GM10266 (cell line): ENCODE measurements at regions not wholly inside any gene's neighbourhood (a gene's known extent, or its start where the extent isn't known, plus 50 kb on each side); places are given as distances from the start of the nearest gene placed in this dataset.

ENCODE experiments used
- DNase-seq: peaks from one replicate; pipeline ENCODE4 v3.0.0; 2012; ENCODE audit errors: extremely low spot score
- TF ChIP-seq, protein P1 (sequence below): IDR thresholded peaks from 2 replicates; pipeline ENCODE4 v1.5.1; 2012; ENCODE audit warnings: mild to moderate bottlenecking, low read depth; ENCODE audit not compliant: control insufficient read depth, insufficient read depth; ENCODE audit errors: missing control alignments

DNA sequence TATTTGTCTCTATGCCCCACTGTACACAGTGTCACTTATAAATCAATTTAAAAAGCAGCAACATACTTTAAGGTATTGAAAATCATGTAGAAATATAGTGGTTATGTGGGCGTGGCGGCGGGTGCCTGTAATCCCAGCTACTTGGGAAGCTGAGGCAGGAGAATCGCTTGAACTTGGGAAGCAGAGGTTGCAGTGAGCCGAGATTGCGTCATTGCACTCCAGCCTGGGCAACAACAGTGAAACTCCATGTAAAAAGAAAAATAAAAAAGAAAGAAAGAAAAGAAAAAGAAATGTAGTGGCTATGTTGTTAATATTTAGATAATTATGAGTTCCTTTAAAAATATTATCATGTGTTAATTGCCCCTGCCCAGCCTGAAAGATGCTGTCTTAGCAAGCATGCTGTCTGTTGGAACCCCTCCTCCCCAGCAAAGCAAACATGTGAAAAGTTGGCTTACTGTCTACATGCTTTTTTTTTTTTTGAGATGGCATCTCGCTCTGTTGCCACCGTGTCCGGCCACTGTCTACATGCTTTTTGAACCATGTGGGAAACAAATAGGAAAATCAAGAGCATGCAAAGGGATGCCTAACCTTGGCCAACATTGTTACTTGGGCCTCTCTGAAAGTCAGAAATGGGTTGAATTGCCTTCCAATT is 151.4 kb upstream of the TSHZ2 start:
- no peak for DNase-seq
- TF ChIP-seq, protein P1, sequence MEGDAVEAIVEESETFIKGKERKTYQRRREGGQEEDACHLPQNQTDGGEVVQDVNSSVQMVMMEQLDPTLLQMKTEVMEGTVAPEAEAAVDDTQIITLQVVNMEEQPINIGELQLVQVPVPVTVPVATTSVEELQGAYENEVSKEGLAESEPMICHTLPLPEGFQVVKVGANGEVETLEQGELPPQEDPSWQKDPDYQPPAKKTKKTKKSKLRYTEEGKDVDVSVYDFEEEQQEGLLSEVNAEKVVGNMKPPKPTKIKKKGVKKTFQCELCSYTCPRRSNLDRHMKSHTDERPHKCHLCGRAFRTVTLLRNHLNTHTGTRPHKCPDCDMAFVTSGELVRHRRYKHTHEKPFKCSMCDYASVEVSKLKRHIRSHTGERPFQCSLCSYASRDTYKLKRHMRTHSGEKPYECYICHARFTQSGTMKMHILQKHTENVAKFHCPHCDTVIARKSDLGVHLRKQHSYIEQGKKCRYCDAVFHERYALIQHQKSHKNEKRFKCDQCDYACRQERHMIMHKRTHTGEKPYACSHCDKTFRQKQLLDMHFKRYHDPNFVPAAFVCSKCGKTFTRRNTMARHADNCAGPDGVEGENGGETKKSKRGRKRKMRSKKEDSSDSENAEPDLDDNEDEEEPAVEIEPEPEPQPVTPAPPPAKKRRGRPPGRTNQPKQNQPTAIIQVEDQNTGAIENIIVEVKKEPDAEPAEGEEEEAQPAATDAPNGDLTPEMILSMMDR = no peak

DNA sequence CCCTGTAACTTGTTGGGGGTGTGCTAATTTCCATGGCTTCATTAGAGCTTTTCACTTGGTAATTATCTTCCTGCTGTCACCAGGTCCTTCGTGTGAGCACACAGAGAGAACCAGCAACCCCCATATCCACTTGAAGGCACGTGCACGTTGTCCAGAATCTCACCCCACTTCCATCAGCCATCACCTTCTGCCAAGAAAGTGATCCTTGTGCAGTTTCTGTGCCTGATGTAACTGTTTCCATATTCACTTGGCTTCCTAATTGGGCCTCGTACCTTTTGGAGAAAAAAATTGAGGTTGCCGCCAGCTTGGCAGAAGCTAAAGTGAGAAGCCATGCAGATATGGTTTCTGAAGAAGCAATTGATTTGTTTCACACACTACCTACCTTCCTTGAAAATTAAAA is 153.7 kb upstream of the TSHZ2 start:
- TF ChIP-seq, protein P1 = no peak
- DNase-seq = no peak

DNA sequence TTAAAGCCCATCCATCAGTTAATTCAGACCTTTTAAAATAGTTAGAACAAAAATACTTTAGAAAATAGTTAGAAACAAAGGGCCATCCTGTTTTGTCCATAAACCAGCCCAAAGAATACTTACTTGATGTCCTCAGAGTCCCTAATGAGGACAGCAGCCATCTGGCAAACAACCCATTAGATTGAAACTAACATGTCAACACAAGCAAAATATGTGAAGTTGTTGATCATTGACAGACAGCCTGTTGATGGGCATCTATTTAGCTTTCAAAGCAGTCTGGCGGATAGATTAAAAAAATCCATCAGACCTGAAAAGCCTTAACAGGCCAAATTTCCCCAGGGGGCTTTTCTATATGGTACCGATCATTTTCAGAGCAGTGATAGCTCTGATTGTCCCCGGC is 154.2 kb upstream of the TSHZ2 start:
- no peak for DNase-seq
- TF ChIP-seq, protein P1 = no peak

DNA sequence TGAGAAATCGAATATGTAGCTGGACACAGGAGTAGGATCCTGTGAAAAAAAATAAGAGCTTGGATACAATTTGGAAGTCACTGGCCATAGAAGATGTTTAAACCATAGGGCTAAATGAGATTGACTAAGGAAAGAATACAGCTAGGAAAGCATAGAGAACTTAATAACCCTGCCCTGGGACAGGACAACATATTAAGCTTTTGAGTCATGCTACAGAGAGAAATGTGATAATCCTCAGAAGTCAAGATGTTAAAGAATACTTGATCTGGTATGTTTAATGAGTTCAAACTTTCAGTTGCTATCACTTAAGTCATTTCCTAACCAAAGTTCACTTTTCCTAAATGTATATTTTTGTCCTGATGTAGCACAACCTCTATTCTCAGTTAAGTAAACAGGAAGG is 154.6 kb upstream of the TSHZ2 start:
- DNase-seq = no peak
- TF ChIP-seq, protein P1 = no peak

DNA sequence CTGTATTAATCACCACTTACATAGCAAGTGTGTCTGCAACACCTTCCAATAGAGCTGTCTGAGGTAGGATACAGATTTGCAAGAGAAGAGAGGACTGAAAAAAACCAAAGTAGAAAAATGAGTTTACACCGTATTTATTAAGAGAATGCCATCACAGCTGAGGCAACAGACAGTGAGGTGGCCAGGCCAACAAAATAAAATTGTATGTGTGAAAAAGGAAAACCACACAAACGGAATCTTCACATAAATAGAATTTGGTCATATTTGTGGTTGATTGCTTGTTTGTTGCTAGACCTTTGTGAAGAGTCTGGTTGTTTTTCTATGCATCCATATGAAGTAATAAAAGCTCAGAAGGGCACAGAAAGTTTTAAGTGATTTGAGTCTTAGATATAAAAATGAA is 157.8 kb upstream of the TSHZ2 start:
- DNase-seq = no peak
- TF ChIP-seq, protein P1 = no peak

DNA sequence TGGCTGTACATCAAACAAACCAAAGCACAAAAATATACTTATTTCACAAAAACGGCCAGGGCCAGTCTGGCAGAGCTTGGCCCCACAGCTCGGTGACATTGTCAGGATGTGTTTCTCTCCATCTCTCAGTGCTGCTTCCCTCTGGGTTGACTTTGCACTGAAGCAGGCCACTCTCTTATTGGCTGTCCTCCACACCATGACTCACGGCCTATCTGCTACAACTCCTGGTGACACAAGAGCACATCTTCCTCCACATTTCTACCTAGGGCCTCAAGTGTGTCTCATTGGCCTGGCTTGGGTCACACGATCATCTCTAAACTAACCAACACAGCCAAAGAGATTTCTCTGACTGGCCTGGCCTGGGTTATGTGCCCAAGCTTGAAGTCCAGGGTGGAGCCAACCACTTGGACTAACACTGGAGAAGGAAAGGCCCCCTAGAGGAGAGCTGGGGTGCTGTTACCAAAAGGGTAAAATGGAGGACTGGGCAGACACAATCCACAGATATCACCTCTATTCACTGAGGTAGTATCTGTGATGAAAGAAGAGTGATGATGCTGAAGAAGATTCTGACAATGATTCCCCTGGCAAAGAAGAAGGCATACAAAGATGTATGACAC is 159.8 kb upstream of the TSHZ2 start:
- TF ChIP-seq, protein P1 = no peak
- DNase-seq = no peak

DNA sequence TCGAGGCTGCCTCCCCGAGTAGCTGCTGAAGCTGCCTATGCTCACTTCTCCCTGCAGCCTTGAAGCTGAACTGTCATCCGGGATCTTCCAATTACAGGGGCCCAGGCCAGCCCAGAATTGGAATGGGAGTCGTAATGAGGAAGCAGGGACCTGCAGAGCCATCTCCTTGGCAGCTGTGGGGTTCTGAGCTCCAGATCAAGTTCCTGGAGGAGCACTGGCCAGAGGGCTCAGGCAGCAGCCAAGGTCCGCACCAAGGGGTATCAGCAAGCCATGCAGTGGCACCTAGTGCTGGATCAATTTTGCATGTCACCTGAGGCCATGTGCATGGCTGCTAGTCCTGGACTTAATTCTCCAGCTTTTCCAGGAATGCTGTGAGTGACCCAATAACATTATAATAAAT is 163.2 kb upstream of the TSHZ2 start:
- TF ChIP-seq, protein P1 = no peak
- no peak for DNase-seq
